ENCODE measurements at regions not wholly inside any gene's neighbourhood (a gene's known extent, or its start where the extent isn't known, plus 50 kb on each side); places are given as distances from the start of the nearest gene placed in this dataset.
"Not testable (repeated sequence)": the region's sequence is repeated elsewhere in the genome, so short reads cannot be mapped to it uniquely, and the experiment has no call there.

DNA sequence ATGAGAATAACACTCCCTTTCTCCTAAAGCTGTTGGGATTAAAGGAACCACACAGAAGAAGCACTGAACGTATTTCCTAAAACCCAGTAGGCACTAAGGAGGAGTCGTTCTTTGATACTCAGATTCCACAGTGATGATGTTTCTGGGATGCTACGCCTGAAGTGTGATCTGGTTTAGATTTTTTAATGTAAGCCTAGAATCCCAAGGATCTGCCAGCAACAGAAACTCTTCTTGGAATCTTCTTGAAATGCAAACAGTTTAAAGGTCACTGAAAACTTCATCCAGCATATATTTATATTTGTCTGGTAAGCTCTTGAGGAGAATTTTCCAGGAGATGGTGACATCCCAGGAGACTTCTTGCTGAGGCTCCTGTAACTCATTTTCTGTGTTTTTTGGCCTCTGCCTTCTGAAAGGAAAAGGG is 247.6 kb upstream of the TRIB2 start:
- DNase-seq (no peak), ATAC-seq (no peak)
- intact Hi-C loops (cut with DNase I, micrococcal nuclease) = no loop called here
- no peaks in the 10 kb centered on the region for H3K4me1 ChIP-seq (ENCODE audit: low read depth)
- H3K9me3 ChIP-seq = no peaks in the 10 kb centered on the region
- H3K4me3 ChIP-seq = no peak overlapping the region
- H3K36me3 ChIP-seq (ENCODE audit: low read depth) = no peaks in the 10 kb centered on the region
- TF ChIP-seq CTCF (IDR thresholded peaks at IDR 0.05) = no peak

DNA sequence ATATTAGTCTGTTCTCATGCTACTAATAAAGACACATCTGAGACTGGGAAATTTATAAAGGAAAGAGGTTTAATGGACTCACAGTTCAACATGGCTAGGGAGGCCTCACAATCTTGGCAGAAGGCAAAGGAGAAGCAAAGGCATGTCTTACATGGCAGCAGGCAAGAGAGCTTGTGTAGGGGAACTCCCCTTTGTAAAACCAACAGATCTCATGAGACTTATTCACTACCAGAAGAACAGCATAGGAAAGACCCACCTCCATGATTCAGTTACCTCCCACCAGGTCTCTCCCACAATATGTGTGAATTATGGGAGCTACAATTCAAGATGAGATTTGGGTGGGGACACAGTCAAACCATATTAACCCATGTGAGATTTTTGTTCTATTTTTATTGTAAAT is 244.5 kb upstream of the TRIB2 start:
- H3K36me3 ChIP-seq (ENCODE audit: low read depth); ATAC-seq; intact Hi-C loops (cut with DNase I, micrococcal nuclease); H3K9me3 ChIP-seq; H3K4me1 ChIP-seq (ENCODE audit: low read depth); DNase-seq; H3K4me3 ChIP-seq: not testable (repeated sequence)

DNA sequence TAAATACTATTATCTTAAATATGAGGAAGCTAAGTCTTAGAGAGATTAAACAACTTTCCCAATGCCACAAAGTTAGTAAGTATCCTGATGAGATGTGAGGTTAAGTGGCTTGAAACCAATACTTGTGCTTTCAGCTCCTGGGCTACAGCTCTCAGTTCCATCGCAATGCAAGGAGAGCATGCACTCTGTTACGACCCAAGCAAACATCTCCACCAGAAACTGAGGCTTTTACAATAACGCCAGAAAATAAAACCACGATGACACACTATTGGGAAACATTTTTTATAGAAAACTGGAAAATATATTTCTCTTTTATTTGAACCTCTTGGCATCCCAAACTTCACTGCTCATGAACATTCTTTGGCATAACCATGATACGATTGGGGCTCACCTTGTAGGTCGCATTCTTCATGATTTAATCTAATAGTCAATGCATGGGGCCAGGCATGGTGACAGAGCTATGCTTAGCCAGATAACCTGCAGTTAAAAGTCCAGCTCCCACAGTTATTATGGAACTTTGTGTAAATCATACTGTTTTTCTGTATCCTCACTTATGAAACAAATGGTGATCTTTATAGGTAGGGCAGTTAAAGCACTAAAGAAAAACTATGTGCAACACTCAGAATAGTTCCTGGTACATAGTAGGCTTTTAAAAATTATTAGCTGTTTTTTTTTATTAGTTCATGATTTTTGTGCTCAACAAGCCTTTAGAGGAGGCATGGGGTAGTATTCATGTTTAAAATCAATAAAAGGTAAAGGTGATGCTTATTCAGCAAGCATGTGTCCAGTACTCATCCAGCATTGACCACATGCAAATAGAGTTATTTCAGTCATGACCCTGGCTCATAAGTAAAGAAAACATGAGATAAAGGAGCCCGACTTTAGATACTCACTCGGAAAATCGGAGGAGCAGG is 238.3 kb upstream of the TRIB2 start:
- no peaks in the 10 kb centered on the region for H3K9me3 ChIP-seq
- no peak for TF ChIP-seq CTCF (IDR thresholded peaks at IDR 0.05)
- H3K4me1 ChIP-seq (ENCODE audit: low read depth) = no peaks in the 10 kb centered on the region
- H3K4me3 ChIP-seq = no peak overlapping the region
- intact Hi-C loops (cut with DNase I, micrococcal nuclease) = no loop called here
- H3K36me3 ChIP-seq (ENCODE audit: low read depth) = no peaks in the 10 kb centered on the region
- ATAC-seq (no peak), DNase-seq (no peak)

- ATAC-seq = no peak
- H3K9me3 ChIP-seq = no peaks in the 10 kb centered on the region
- no peak overlapping the region for H3K4me3 ChIP-seq
- no peak for DNase-seq
- intact Hi-C loops (cut with DNase I, micrococcal nuclease) = no loop called here
- no peaks in the 10 kb centered on the region for H3K4me1 ChIP-seq (ENCODE audit: low read depth)
- no peaks in the 10 kb centered on the region for H3K36me3 ChIP-seq (ENCODE audit: low read depth)
- TF ChIP-seq CTCF (IDR thresholded peaks at IDR 0.05) = no peak
Observed at GRCh38 chr2:12479065-12479601, 237.6 kb upstream of the TRIB2 start.

DNA sequence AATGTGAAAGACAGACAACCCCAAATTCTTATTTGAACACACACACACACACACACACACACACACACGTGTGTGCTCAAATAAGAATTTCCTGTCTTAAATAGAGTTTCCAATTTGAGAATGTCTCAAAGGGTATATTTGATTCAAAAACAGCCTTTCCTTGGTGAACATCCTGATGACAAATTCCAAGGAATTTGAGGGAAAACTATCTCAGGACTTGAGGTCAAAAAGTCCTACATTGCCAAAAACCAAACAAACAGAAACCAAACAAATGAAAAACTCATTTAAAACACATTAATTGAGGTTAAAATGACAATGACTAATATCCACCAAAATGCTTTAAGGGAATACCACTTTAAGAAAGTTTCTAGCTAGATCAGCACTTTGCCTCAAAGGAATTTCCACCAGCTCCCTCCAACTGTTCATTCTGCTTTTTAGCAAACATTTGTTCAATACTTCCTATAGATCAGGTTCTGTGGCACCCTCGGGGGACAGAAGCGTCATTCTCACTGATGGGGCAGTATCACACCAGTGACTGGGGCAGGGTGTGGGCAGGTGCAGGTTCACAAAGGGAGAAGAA is 232.1 kb upstream of the TRIB2 start:
- no peak for DNase-seq

More for the DNA sequence above, 232.1 kb upstream of the TRIB2 start:
- Histone ChIP-seq H3K9me3 (no peaks in the 10 kb centered on the region), H3K4me1 (ENCODE audit: low read depth) (no peaks in the 10 kb centered on the region), H3K36me3 (ENCODE audit: low read depth) (no peaks in the 10 kb centered on the region), H3K4me3 (no peak overlapping the region)
- ATAC-seq = no peak
- TF ChIP-seq CTCF (IDR thresholded peaks at IDR 0.05) = no peak
- intact Hi-C loops (cut with DNase I, micrococcal nuclease) = no loop called here

Measured in mucosa of descending colon (tissue), 3 donors.